Caco-2 (cell line): ENCODE measurements at regions not wholly inside any gene's neighbourhood (a gene's known extent, or its start where the extent isn't known, plus 50 kb on each side); places are given as distances from the start of the nearest gene placed in this dataset.

ENCODE experiments used
- BruUV-seq: library from RNA; stranded (reverse); fragments of 400-500 nt; replicated peaks from 2 replicates; lab custom pipeline; 2021; lab: Mats Ljungman, UMichigan
- CTCF ChIA-PET: fragments of 300-600 bp; sonication (Branson Sonifier 250); formaldehyde crosslinking; loops from one replicate; lab custom pipeline; 2022; ENCODE audit warnings: antibody characterized with exemption; lab: Charles Lee
- POLR2A ChIA-PET: fragments of 300-600 bp; sonication (Branson Sonifier 250); formaldehyde crosslinking; loops from one replicate; lab custom pipeline; 2022; ENCODE audit warnings: antibody characterized with exemption; lab: Charles Lee
- DNase-seq, 2 experiments: peaks; one replicate each; pipeline versions ENCODE4 v3.0.0 to v3.0.0-alpha.2; 2020 to 2022
- H3K27me3 ChIP-seq: replicated peaks from 2 replicates; pipeline ENCODE4 v1.6.0; 2011; ENCODE audit warnings: low read length; ENCODE audit not compliant: control insufficient read depth, insufficient read depth
- H3K36me3 ChIP-seq: 2 replicates; pipeline ENCODE4 v1.5.1; 2011; ENCODE audit warnings: low read length; ENCODE audit not compliant: control insufficient read depth, insufficient read depth
- H3K4me1 ChIP-seq: fragments of 250-450 bp; sonication (Bioruptor Pico); 2 replicates; pipeline ENCODE4 v1.5.1; 2020; ENCODE audit warnings: mild to moderate bottlenecking
- H3K4me3 ChIP-seq: 2 replicates; pipeline ENCODE4 v1.5.1; 2011; ENCODE audit warnings: low read depth, mild to moderate bottlenecking, control low read depth, low read length
- H3K9me3 ChIP-seq: fragments of 250-450 bp; sonication (Bioruptor Pico); 2 replicates; pipeline ENCODE4 v1.5.1; 2020; ENCODE audit warnings: mild to moderate bottlenecking, moderate library complexity
- H3K27ac Mint-ChIP-seq: one replicate; pipeline ENCODE4 v1.8.0; 2022; ENCODE audit warnings: mixed read lengths; ENCODE audit not compliant: unreplicated experiment
- H3K27me3 Mint-ChIP-seq: one replicate; pipeline ENCODE4 v1.8.0; 2022; ENCODE audit warnings: mixed read lengths; ENCODE audit not compliant: insufficient read depth, unreplicated experiment
- H3K36me3 Mint-ChIP-seq: one replicate; pipeline ENCODE4 v1.8.0; 2022; ENCODE audit warnings: mild to moderate bottlenecking, mixed read lengths; ENCODE audit not compliant: insufficient read depth, unreplicated experiment
- H3K4me1 Mint-ChIP-seq: one replicate; pipeline ENCODE4 v1.8.0; 2022; ENCODE audit warnings: low read depth, mixed read lengths; ENCODE audit not compliant: unreplicated experiment
- H3K4me3 Mint-ChIP-seq: one replicate; pipeline ENCODE4 v1.8.0; 2022; ENCODE audit warnings: mild to moderate bottlenecking, moderate library complexity, mixed read lengths; ENCODE audit not compliant: unreplicated experiment
- H3K9me3 Mint-ChIP-seq: one replicate; pipeline ENCODE4 v1.8.0; 2022; ENCODE audit warnings: mixed read lengths; ENCODE audit not compliant: unreplicated experiment
- intact Hi-C: fragments of 100-400 bp; cut with micrococcal nuclease; formaldehyde crosslinking; loops from one replicate; pipeline ENCODE4 v1.10.0; 2022; ENCODE audit not compliant: unreplicated experiment
- TF ChIP-seq, protein P1 (sequence below), 2 experiments: fragments of 200-600 bp in 1 of 2; IDR thresholded peaks; 1 replicate in 1 of 2; 2 replicates in 1 of 2; pipeline versions ENCODE4 v1.5.1 to v1.8.0; 2011 to 2022; ENCODE audit warnings: antibody characterized with exemption in 1 of 2, control low read depth in 1 of 2, inconsistent platforms in 1 of 2, low read depth in 1 of 2, low read length in 1 of 2, mild to moderate bottlenecking in 1 of 2, moderate library complexity in 1 of 2; ENCODE audit not compliant: insufficient read depth in 1 of 2, severe bottlenecking in 1 of 2, unreplicated experiment in 1 of 2

DNA sequence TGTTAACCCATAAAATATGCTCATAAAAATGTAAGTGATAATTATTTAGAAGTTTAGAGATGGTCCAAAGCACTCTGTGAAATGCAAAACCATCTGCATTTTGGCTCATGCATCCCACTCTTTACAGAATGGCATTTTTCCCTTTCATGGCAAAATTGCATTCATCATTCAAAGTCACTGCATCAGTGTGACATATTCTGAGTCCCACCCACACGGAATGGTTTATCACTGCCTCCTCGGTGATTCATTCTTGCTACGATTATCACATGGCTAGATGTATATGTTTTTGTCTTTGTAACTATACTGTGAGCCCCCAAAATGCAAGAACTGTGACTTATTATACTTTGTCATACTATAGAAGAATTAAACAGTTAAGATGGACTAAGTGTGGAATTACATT lies 293.0 kb downstream of the LRATD1 start:
- Mint-ChIP-seq H3K27ac (no peak overlapping the region), H3K27me3 (peaks cover 2% of the 10 kb centered on the region), H3K36me3 (no peaks in the 10 kb centered on the region), H3K9me3 (no peaks in the 10 kb centered on the region), H3K4me3 (no peak overlapping the region), H3K4me1 (no peaks in the 10 kb centered on the region)
- intact Hi-C loops: no loop called here
- CTCF ChIA-PET: no interaction called here
- H3K4me1 ChIP-seq: 0 out of 2 replicates have a peak, but pooled peaks cover 6% of the 10 kb centered on the region
- POLR2A ChIA-PET: no interaction called here
- TF ChIP-seq, protein P1, sequence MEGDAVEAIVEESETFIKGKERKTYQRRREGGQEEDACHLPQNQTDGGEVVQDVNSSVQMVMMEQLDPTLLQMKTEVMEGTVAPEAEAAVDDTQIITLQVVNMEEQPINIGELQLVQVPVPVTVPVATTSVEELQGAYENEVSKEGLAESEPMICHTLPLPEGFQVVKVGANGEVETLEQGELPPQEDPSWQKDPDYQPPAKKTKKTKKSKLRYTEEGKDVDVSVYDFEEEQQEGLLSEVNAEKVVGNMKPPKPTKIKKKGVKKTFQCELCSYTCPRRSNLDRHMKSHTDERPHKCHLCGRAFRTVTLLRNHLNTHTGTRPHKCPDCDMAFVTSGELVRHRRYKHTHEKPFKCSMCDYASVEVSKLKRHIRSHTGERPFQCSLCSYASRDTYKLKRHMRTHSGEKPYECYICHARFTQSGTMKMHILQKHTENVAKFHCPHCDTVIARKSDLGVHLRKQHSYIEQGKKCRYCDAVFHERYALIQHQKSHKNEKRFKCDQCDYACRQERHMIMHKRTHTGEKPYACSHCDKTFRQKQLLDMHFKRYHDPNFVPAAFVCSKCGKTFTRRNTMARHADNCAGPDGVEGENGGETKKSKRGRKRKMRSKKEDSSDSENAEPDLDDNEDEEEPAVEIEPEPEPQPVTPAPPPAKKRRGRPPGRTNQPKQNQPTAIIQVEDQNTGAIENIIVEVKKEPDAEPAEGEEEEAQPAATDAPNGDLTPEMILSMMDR (IDR thresholded peaks at IDR 0.05; ENCODE audit: insufficient read depth in 1 of 2, low read depth in 1 of 2, low read length in 1 of 2, severe bottlenecking in 1 of 2, unreplicated experiment in 1 of 2): no peak
- H3K27me3 ChIP-seq: no peaks in the 10 kb centered on the region
- no peak overlapping the region for H3K4me3 ChIP-seq
- no peak for DNase-seq
- no peaks in the 10 kb centered on the region for H3K36me3 ChIP-seq
- BruUV-seq: no TSS peak
- H3K9me3 ChIP-seq: 0 out of 2 replicates have a peak, but pooled peaks cover 3% of the 10 kb centered on the region

DNA sequence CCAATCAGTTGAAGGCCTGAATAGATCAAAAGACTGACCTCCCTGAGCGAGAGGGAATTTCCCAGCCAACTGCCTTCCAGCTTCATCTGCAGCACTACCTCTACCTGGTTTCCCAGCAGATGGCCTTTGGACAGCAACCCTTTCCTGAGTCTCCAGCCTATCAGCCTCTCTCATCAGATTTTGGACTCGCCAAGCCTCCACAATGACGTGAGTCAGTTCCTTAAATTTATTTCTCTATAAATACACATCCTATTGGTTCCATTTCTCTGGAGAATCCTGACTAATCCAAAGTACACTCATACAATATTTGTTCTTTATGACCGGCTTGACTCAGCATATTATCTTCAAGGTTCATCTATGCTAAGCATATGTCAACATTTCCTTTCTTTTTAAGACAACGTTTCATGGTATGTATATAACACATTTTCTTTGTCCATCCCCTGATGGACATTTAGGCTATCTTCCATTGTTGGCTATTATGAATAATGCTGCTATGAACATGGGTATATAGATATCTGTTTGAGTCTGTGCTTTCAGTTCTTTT lies 294.6 kb downstream of the LRATD1 start:
- Histone ChIP-seq H3K4me1 (0 out of 2 replicates have a peak, but pooled peaks cover 6% of the 10 kb centered on the region), H3K9me3 (0 out of 2 replicates have a peak, but pooled peaks cover 3% of the 10 kb centered on the region), H3K36me3 (no peaks in the 10 kb centered on the region), H3K27me3 (no peaks in the 10 kb centered on the region), H3K4me3 (no peak overlapping the region)
- no peak for DNase-seq
- Mint-ChIP-seq H3K27me3 (peaks cover 2% of the 10 kb centered on the region), H3K4me3 (no peak overlapping the region), H3K27ac (no peak overlapping the region), H3K4me1 (no peaks in the 10 kb centered on the region), H3K36me3 (no peaks in the 10 kb centered on the region), H3K9me3 (no peaks in the 10 kb centered on the region)
- TF ChIP-seq, protein P1 (IDR thresholded peaks at IDR 0.05; ENCODE audit: insufficient read depth in 1 of 2, low read depth in 1 of 2, low read length in 1 of 2, severe bottlenecking in 1 of 2, unreplicated experiment in 1 of 2): no peak
- ChIA-PET CTCF (no interaction called here), POLR2A (no interaction called here)
- BruUV-seq: no TSS peak
- intact Hi-C loops: no loop called here

DNA sequence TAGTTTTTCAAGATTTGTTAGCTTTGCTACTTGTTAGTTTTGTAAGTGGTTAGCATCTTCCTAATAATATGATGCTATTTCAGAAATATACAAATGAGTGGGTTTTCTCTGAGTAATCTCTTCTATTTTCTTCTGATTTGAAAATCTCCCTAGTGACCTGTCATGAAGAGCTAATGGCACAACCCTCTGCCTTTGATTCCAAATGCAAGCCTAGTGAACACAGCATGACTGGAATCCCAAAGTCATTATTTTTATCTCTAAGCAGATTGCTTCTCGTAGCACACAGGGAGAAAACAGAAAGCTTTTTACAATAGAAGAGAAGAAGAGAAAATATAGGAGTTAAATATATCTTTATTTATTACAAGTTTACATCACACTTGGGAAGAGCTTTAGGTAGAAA lies 295.5 kb downstream of the LRATD1 start:
- no peak for DNase-seq
- CTCF ChIA-PET: no interaction called here
- TF ChIP-seq, protein P1 (IDR thresholded peaks at IDR 0.05; ENCODE audit: insufficient read depth in 1 of 2, low read depth in 1 of 2, low read length in 1 of 2, severe bottlenecking in 1 of 2, unreplicated experiment in 1 of 2): no peak
- Histone ChIP-seq H3K4me3 (no peak overlapping the region), H3K27me3 (no peaks in the 10 kb centered on the region), H3K36me3 (no peaks in the 10 kb centered on the region), H3K9me3 (no peaks in the 10 kb centered on the region), H3K4me1 (0 out of 2 replicates have a peak, but pooled peaks cover 6% of the 10 kb centered on the region)
- Mint-ChIP-seq H3K36me3 (no peaks in the 10 kb centered on the region), H3K9me3 (no peaks in the 10 kb centered on the region), H3K27ac (no peak overlapping the region), H3K4me1 (no peaks in the 10 kb centered on the region), H3K4me3 (no peak overlapping the region), H3K27me3 (peaks cover 2% of the 10 kb centered on the region)
- BruUV-seq: no TSS peak
- intact Hi-C loops: no loop called here
- POLR2A ChIA-PET: no interaction called here
